ENCODE measurements at regions not wholly inside any gene's neighbourhood (a gene's known extent, or its start where the extent isn't known, plus 50 kb on each side); places are given as distances from the start of the nearest gene placed in this dataset.

DNA sequence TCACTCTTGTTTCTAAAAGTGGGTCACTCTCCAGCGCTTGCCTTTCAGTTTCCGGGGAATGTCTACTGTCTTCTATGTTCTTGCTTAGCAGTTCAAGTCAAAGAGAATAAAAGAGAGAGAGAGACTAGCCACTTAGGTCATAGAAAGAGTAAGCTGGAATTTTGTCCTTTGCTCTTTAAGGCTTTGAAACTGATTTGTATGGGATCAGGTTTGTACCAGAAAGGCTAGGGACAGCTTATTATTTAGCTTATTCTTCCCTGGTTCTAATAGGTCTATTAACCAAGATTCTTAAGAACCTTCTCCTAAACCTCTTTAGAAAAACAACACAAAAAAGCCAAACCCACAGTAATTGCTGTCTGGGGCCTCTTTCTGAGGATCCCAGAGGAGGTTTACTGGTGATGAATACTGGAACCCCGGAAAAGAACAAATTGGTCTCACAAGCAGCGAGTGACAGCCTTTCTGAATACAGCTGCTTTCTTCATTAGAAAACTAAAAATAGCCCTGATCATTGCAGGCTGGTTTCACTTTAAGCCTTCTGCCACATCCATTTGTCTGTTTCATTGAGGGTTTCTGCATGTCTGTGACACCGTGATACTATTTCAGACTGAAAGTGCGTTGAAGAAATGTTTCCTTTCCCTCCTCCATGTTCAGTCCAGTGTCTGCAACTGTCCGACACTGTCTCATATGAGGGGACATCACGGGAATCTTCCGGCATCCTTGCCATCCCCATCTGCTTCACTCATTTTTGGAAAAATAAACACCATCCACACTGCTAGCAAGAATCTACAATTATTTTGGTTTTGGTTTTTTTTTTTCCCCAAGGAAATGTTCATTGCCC lies 75.1 kb upstream of the ATXN1 start:
- intact Hi-C loops (cut with micrococcal nuclease): loop anchor here (2.0 to 5.0 kb wide), 3 partner anchors 36 to 114 kb away; no protein-coding TSS in a partner anchor
- H3K27me3 Mint-ChIP-seq (ENCODE audit: low read depth): peaks cover 11% of the 10 kb centered on the region
- CTCF ChIA-PET: interaction anchor here (0.6 to 0.9 kb wide), 2 partner anchors 22 to 504 kb away, joined by 3 to 4 read pairs; no protein-coding TSS in a partner anchor

DNA sequence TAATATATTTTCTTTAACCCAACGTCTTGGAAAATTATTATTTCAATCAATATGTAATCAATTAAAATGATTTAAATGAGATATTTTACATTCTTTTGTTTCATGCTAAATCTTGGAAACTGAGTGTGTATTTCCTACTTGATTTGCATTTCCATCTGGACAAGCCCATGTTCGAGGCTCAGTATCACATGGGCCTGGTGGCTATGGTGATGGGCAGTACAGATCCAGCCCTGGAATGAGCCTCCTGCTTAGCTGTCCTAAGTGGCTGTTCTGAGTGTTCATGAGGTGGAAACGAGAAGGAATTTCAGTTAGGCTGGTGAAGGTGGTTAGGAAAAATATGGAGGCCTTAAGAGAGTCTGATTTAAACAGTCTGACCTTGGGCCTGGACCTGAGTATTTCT lies 73.0 kb upstream of the ATXN1 start:
- CTCF ChIA-PET: no interaction called here

More for the DNA sequence above, 75.1 kb upstream of the ATXN1 start:
- Mint-ChIP-seq H3K9me3 (no peaks in the 10 kb centered on the region), H3K4me3 (no peak overlapping the region), H3K4me1 (ENCODE audit: low read depth) (peaks cover 24% of the 10 kb centered on the region), H3K27ac (no peak overlapping the region), H3K36me3 (ENCODE audit: low read depth) (no peaks in the 10 kb centered on the region)
- no peak for DNase-seq

DNA sequence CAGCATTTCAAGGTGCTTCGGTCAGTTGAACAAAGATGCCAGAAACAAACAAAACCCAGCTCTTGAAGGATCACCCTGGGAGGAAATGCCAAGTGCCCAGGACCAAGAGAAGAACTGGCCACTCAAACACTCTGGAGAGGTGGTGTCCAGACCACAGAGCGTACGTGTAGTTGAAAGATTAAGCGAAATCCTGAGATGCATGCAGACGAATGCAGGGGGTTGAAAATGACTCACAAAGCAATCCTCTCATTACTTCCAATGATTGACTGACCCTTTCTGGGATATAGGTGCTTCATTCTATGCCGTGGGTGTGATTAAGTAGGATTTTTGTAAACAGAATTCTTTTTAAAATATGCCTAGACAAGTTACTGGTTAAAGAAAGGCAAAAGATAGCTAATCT lies 71.5 kb upstream of the ATXN1 start:
- H3K27me3 Mint-ChIP-seq (ENCODE audit: low read depth): peaks cover 14% of the 10 kb centered on the region
- H3K9me3 Mint-ChIP-seq: no peaks in the 10 kb centered on the region
- no peaks in the 10 kb centered on the region for H3K36me3 Mint-ChIP-seq (ENCODE audit: low read depth)
- intact Hi-C loops (cut with micrococcal nuclease): no loop called here
- peaks cover 16% of the 10 kb centered on the region for H3K4me1 Mint-ChIP-seq (ENCODE audit: low read depth)
- CTCF ChIA-PET: no interaction called here
- DNase-seq: no peak
- H3K27ac Mint-ChIP-seq: no peak overlapping the region
- no peak overlapping the region for H3K4me3 Mint-ChIP-seq

More for the DNA sequence above, 73.0 kb upstream of the ATXN1 start:
- intact Hi-C loops (cut with micrococcal nuclease): no loop called here
- Mint-ChIP-seq H3K4me1 (ENCODE audit: low read depth) (peaks cover 21% of the 10 kb centered on the region), H3K4me3 (no peak overlapping the region), H3K27ac (no peak overlapping the region), H3K9me3 (no peaks in the 10 kb centered on the region), H3K36me3 (ENCODE audit: low read depth) (no peaks in the 10 kb centered on the region), H3K27me3 (ENCODE audit: low read depth) (peaks cover 14% of the 10 kb centered on the region)
- no peak for DNase-seq

DNA sequence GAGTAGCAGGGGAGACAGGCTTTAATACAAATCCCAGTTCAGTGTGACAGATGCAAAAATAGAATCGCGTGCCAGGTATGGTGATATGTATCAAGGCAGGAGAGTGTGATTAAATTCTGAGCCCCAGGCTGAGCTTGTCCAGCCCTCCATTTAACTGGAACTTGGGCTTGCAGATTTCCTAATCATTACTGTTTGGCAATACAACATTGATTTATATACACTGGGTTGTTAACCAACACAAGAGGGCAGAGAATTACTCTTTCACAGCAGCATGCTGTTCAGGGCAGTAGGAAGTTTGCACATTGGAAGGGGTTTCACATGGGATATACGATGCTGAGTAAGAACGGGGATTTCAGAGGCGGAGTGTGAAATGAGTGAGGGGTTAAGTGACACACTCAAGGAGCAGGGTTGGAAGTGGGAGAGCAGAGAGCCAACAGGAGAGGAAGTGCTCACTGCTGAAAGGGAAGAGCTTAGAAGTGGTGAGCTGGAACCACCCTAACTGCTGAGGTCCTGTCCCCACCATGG lies 70.8 kb upstream of the ATXN1 start:
- no peaks in the 10 kb centered on the region for H3K9me3 Mint-ChIP-seq
- peaks cover 15% of the 10 kb centered on the region for H3K27me3 Mint-ChIP-seq (ENCODE audit: low read depth)
- intact Hi-C loops (cut with micrococcal nuclease): no loop called here
- H3K4me3 Mint-ChIP-seq: no peak overlapping the region
- CTCF ChIA-PET: no interaction called here
- no peak overlapping the region for H3K27ac Mint-ChIP-seq
- H3K4me1 Mint-ChIP-seq (ENCODE audit: low read depth): peaks cover 10% of the 10 kb centered on the region
- no peak for DNase-seq
- H3K36me3 Mint-ChIP-seq (ENCODE audit: low read depth): no peaks in the 10 kb centered on the region

DNA sequence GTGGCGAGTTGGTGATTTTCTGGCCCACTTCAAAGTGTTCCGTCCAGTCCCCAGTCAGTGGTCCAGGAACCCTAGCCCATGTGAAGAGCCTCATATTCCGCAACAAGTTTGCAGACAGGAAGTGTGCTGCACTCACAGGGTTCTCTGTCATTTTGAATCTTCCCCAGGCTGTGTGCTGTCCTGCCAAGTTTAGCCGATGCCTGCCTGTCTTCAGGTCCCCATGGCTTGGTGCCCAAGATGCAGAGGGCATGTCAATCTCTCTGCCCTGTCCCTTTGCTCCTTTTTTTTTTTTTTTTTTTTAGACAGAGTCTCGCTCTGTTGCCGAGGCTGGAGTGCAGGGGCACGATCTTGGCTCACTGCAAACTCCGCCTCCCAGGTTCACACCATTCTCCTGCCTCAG lies 69.9 kb upstream of the ATXN1 start:
- H3K4me3 Mint-ChIP-seq: no peak overlapping the region
- CTCF ChIA-PET: interaction anchor here (0.7 kb wide), 1 partner anchor 13 kb away, joined by 3 read pairs; no protein-coding TSS in a partner anchor
- no peaks in the 10 kb centered on the region for H3K36me3 Mint-ChIP-seq (ENCODE audit: low read depth)
- H3K9me3 Mint-ChIP-seq: no peaks in the 10 kb centered on the region
- peaks cover 17% of the 10 kb centered on the region for H3K27me3 Mint-ChIP-seq (ENCODE audit: low read depth)
- peaks cover 2% of the 10 kb centered on the region for H3K4me1 Mint-ChIP-seq (ENCODE audit: low read depth)
- DNase-seq: no peak
- intact Hi-C loops (cut with micrococcal nuclease): no loop called here
- no peak overlapping the region for H3K27ac Mint-ChIP-seq

DNA sequence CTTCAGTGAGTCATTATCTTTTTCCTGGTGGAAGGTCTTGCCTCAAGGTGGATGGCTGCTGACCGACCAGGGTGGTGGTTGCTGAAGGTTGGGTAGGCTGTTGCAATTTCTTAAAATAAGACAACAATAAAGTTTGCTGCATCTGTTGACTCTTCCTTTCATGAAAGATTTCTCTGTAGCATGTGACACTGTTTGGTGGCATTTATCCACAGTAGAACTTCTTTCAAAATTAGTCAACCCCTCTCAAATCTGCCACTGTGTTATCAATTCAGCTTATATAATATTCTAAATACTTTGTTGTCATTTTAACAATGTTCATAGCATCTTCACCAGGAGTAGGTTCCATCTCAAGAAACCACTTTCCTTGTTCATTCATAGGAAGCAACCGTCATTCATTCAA lies 66.8 kb upstream of the ATXN1 start:
- CTCF ChIA-PET: no interaction called here
- H3K9me3 Mint-ChIP-seq: no peaks in the 10 kb centered on the region
- intact Hi-C loops (cut with micrococcal nuclease): no loop called here
- peaks cover 16% of the 10 kb centered on the region for H3K27me3 Mint-ChIP-seq (ENCODE audit: low read depth)
- no peak overlapping the region for H3K4me3 Mint-ChIP-seq
- H3K27ac Mint-ChIP-seq: no peak overlapping the region
- DNase-seq: no peak
- no peaks in the 10 kb centered on the region for H3K36me3 Mint-ChIP-seq (ENCODE audit: low read depth)
- peaks cover 2% of the 10 kb centered on the region for H3K4me1 Mint-ChIP-seq (ENCODE audit: low read depth)

DNA sequence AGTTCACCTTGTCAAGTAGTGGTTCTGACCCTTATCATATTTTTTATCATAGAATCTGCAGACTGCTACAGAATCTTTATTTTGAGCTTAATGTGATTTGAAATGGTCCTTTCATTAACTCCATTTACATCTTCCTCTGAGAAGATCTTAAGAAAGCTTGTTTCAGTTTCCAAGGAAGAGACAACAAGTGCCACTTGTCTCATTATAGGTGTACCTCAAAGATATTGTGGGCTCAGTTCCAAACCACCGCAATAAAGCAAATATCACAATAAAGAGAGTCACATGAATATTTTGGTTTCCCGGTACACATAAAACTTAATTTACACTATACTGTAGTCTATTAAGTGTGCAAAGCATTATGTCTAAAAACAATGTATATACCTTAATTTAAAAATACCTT lies 66.4 kb upstream of the ATXN1 start:
- Mint-ChIP-seq H3K4me3 (no peak overlapping the region), H3K36me3 (ENCODE audit: low read depth) (no peaks in the 10 kb centered on the region), H3K9me3 (no peaks in the 10 kb centered on the region), H3K27me3 (ENCODE audit: low read depth) (peaks cover 16% of the 10 kb centered on the region), H3K27ac (no peak overlapping the region), H3K4me1 (ENCODE audit: low read depth) (peaks cover 2% of the 10 kb centered on the region)
- intact Hi-C loops (cut with micrococcal nuclease): no loop called here
- CTCF ChIA-PET: no interaction called here
- DNase-seq: no peak

DNA sequence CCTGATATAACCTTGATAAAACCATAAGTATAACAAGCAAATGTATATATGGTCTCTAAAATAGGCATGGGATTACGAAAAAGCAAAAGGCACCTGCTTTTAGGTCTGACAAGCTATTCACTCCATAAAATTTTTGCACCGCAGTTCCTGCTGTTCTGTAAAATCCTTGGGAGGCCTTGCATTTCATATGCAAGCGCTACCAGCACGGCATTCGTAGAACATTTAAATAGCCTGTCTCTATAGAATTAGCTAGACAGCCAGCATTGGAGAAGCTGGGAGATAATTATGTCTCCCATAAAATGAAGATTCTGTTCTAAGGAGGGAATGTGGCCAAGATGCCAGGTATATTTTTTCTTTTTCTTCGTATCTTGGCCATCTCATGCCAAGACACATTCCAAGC lies 64.5 kb upstream of the ATXN1 start:
- no peak overlapping the region for H3K4me3 Mint-ChIP-seq
- H3K27ac Mint-ChIP-seq: no peak overlapping the region
- no peak for DNase-seq
- H3K36me3 Mint-ChIP-seq (ENCODE audit: low read depth): no peaks in the 10 kb centered on the region
- CTCF ChIA-PET: no interaction called here
- H3K9me3 Mint-ChIP-seq: no peaks in the 10 kb centered on the region
- H3K4me1 Mint-ChIP-seq (ENCODE audit: low read depth): peaks cover 2% of the 10 kb centered on the region
- intact Hi-C loops (cut with micrococcal nuclease): no loop called here
- peaks cover 13% of the 10 kb centered on the region for H3K27me3 Mint-ChIP-seq (ENCODE audit: low read depth)

DNA sequence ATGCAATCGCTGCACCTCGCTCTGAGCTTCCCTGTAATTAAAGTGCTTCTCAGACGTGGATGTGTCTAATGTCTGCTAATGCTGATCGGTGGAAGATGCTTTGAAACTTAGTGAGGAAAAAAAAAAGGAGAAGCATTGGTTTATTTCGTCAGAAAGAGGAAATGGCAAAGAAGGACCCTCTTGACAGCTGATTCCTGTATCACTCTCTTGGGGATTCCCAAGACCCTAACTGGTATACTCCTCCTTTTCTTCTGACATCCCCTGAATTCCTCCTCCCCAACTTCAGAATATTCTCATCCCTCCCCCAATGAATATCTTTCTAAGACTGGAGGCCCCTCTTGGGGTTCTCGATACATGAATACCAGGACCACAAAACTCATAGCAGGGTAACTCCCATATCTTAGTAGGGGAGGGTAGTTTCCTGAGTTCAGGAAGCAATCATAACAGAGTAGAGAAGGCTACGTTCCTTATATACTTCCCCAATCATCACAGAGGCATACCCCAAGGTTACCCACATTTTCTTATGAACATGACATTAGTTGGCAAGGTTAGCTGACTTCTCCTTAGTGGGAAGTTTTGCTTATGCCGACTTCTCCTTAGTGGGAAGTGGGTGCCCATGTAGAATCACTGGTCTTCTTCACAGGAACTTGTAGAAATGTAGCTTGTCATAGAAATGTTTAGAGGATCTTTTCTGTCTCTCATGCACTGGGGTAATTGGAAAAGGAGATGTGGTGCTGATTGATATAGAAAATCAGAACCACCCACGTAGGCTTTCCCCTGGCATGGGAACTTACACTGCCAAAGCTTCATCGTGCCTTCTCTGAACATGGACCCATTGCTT lies 63.8 kb upstream of the ATXN1 start:
- Mint-ChIP-seq H3K4me3 (no peak overlapping the region), H3K27ac (no peak overlapping the region), H3K36me3 (ENCODE audit: low read depth) (no peaks in the 10 kb centered on the region), H3K4me1 (ENCODE audit: low read depth) (peaks cover 2% of the 10 kb centered on the region), H3K9me3 (no peaks in the 10 kb centered on the region), H3K27me3 (ENCODE audit: low read depth) (peaks cover 19% of the 10 kb centered on the region)
- DNase-seq: no peak
- intact Hi-C loops (cut with micrococcal nuclease): no loop called here
- CTCF ChIA-PET: no interaction called here

DNA sequence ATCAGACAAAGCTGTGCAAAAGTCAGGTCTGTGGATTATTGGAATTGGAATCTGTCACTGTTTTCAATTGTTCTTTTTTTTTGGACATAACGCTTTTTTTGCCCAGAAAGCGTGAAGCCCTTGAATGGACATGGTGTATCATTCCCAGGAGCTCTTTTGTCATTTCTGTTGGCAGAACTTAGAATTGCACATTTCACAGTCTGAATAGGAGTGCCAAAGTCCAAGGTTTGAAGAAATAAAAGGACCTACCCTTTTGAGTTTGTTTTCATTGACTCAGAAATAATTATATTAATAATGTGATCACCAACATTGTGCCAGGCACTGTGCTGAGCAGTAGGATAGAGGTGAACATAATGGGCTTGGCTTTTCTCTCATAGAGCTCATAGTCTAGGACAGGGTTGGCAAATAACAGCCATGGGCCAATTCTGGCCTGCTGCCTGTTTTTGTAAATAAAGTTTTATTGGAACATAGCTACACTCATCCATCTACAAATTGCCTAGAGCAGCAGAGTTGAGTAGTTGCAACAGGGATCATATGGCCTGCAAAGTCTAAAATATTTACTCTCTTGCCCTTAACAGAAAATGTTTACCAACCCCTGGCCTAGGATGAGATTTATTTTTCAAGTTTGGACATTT lies 62.6 kb upstream of the ATXN1 start:
- intact Hi-C loops (cut with micrococcal nuclease): no loop called here
- H3K9me3 Mint-ChIP-seq: no peaks in the 10 kb centered on the region
- DNase-seq: no peak
- no peaks in the 10 kb centered on the region for H3K36me3 Mint-ChIP-seq (ENCODE audit: low read depth)
- CTCF ChIA-PET: interaction anchor here (0.5 kb wide), 1 partner anchor 784 kb away, joined by 5 read pairs; no protein-coding TSS in a partner anchor
- no peak overlapping the region for H3K4me3 Mint-ChIP-seq
- H3K4me1 Mint-ChIP-seq (ENCODE audit: low read depth): peaks cover 2% of the 10 kb centered on the region
- H3K27me3 Mint-ChIP-seq (ENCODE audit: low read depth): peaks cover 16% of the 10 kb centered on the region
- no peak overlapping the region for H3K27ac Mint-ChIP-seq

DNA sequence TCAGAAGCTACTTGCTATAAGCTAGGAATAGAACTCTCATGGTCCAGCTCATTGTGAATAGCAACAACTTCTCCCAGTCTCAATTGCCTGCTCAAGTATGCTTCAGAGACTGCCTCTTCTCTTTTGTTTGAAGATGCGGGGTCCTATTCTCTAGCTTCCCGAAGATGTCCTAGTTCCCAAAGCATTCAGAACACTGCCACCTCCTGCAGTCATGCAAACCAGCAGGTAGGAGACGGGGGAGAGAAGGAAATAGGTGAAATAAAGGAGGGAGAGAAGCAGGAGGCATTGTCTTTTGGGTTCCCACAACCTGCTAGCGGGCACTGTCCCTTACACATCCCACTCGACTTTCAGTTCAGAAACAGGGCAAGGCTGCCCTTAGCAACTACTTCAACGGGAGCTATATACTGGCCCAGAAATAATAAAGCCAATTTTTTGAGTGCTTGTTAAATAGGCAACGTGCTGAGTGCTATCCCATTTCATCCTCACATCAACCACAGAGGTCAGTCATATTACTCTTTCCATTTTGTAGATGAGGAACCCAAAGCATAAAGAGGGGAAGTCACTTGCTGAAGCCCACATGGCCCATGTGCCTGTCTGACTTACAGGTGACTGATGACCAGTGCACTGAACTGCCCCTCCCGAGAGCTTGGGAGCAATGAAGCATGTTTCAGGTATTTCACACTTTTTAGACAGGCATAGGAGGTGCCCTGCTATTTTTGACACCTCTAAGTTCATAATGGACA lies 61.9 kb upstream of the ATXN1 start:
- Mint-ChIP-seq H3K9me3 (no peaks in the 10 kb centered on the region), H3K27me3 (ENCODE audit: low read depth) (peaks cover 16% of the 10 kb centered on the region), H3K4me3 (no peak overlapping the region), H3K36me3 (ENCODE audit: low read depth) (no peaks in the 10 kb centered on the region), H3K27ac (no peak overlapping the region), H3K4me1 (ENCODE audit: low read depth) (peaks cover 2% of the 10 kb centered on the region)
- CTCF ChIA-PET: interaction anchor here (0.5 kb wide), 1 partner anchor 783 kb away, joined by 5 read pairs; no protein-coding TSS in a partner anchor
- intact Hi-C loops (cut with micrococcal nuclease): no loop called here
- DNase-seq: no peak

DNA sequence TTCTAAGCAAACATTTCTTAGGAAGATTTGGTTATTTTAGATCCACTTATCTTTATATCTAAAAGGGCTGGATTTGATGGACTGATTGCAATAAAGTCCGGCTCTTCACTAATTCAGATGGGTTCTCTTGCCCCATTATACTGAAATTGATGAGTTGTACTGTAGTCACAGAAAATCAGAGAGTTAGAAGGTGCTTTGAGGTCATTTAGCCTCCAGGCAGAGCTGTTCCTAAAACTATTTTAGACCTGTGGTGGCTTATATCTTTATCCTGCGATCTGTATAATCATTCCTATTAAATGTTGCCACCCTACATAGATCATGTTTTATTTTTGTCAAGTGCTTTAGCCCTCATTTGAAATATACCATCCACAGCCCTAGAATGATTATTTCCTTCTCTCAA lies 61.3 kb upstream of the ATXN1 start:
- H3K27me3 Mint-ChIP-seq (ENCODE audit: low read depth): peaks cover 16% of the 10 kb centered on the region
- H3K36me3 Mint-ChIP-seq (ENCODE audit: low read depth): no peaks in the 10 kb centered on the region
- H3K9me3 Mint-ChIP-seq: no peaks in the 10 kb centered on the region
- DNase-seq: no peak
- H3K4me1 Mint-ChIP-seq (ENCODE audit: low read depth): peaks cover 2% of the 10 kb centered on the region
- CTCF ChIA-PET: no interaction called here
- no peak overlapping the region for H3K27ac Mint-ChIP-seq
- H3K4me3 Mint-ChIP-seq: no peak overlapping the region
- intact Hi-C loops (cut with micrococcal nuclease): no loop called here

All from activated naive CD4-positive, alpha-beta T cell treated with anti-CD3 and anti-CD28 coated beads for 36 hours (primary cell).